Suppressor macrophage (primary cell): ENCODE measurements at regions not wholly inside any gene's neighbourhood (a gene's known extent, or its start where the extent isn't known, plus 50 kb on each side); places are given as distances from the start of the nearest gene placed in this dataset.

ENCODE experiments used
- DNase-seq, 4 experiments: peaks; one replicate each; pipeline ENCODE4 v3.0.0-alpha.2; 2020 to 2022

GRCh38 chr6:113630738-113631535 is 226.2 kb upstream of the MARCKS start:
- peak; percentile 83 to 94 (median 90) for DNase-seq

GRCh38 chr6:113631666-113632065 is 225.5 kb upstream of the MARCKS start:
- peak; percentile 20 to 62 (median 41) for DNase-seq

GRCh38 chr6:113632220-113632864 is 224.8 kb upstream of the MARCKS start:
- DNase-seq, result peak; percentile 78 to 95 (median 80)

- DNase-seq, result no peak
These were observed 223.5 kb upstream of the MARCKS start for GRCh38 chr6:113633638-113634037.

GRCh38 chr6:113634352-113635163 is 222.6 kb upstream of the MARCKS start:
- peak; percentile 62 to 95 (median 78) for DNase-seq

- no peak for DNase-seq
These were observed 221.7 kb upstream of the MARCKS start for GRCh38 chr6:113635222-113635986.

- no peak for DNase-seq
These were observed 220.8 kb upstream of the MARCKS start for GRCh38 chr6:113636357-113636824.

GRCh38 chr6:113640051-113640450 is 217.1 kb upstream of the MARCKS start:
- DNase-seq, result no peak

- peak; percentile 38 to 81 (median 72) for DNase-seq
These were observed 215.0 kb upstream of the MARCKS start for GRCh38 chr6:113642001-113642713.

GRCh38 chr6:113642714-113643406 is 214.3 kb upstream of the MARCKS start:
- DNase-seq, result peak in 1 of 4 experiments; percentile 15

- DNase-seq, result no peak
These were observed 213.8 kb upstream of the MARCKS start for GRCh38 chr6:113643407-113643770.

- DNase-seq, result peak in 3 of 4 experiments; percentile 57 to 66 (median 58)
These were observed 212.1 kb upstream of the MARCKS start for GRCh38 chr6:113644861-113645575.

- no peak for DNase-seq
These were observed 211.6 kb upstream of the MARCKS start for GRCh38 chr6:113645576-113645970.

- peak in 1 of 4 experiments; percentile 13 for DNase-seq
These were observed 211.2 kb upstream of the MARCKS start for GRCh38 chr6:113645986-113646385.

- no peak for DNase-seq
These were observed 210.4 kb upstream of the MARCKS start for GRCh38 chr6:113646701-113647100.

GRCh38 chr6:113647143-113647889 is 209.8 kb upstream of the MARCKS start:
- peak in 1 of 4 experiments; percentile 14 for DNase-seq

GRCh38 chr6:113648698-113649097 is 208.4 kb upstream of the MARCKS start:
- no peak for DNase-seq

GRCh38 chr6:113649276-113649675 is 207.9 kb upstream of the MARCKS start:
- DNase-seq, result peak; percentile 22 to 73 (median 58)

GRCh38 chr6:113649880-113650609 is 207.1 kb upstream of the MARCKS start:
- DNase-seq, result no peak
